Stimulated activated CD4-positive, alpha-beta T cell treated with anti-CD3 and anti-CD28 coated beads, Interleukin-1b, Interleukin-23, amount 100 ng/mL, for 1 hour (primary cell): ENCODE measurements at regions not wholly inside any gene's neighbourhood (a gene's known extent, or its start where the extent isn't known, plus 50 kb on each side); places are given as distances from the start of the nearest gene placed in this dataset.
"Not testable (repeated sequence)": the region's sequence is repeated elsewhere in the genome, so short reads cannot be mapped to it uniquely, and the experiment has no call there.

Source experiments
- DNase-seq, 2 donors: peaks; one replicate each; pipeline ENCODE4 v3.0.0-alpha.2; 2020; ENCODE audit warnings: low read depth in 2 of 2

DNA sequence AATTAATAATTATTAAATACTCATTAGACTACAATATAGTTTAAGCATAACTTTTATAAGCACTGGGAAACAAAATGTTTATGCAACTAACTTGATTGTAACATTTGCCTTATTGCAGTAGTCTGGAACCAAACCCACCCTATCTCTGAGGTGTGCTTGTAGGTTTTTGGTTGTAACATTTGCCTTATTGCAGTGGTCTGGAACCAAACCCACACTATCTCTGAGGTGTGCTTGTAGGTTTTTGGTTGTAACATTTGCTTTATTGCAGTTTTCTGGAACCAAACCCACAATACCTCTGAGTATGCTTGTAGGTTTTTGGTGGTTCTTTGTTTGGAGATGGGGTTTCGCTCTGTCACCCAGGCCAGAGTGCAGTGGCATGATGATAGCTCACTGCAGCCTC is 1376.4 kb upstream of the DEFB115 start:
- DNase-seq, result not testable (repeated sequence)

DNA sequence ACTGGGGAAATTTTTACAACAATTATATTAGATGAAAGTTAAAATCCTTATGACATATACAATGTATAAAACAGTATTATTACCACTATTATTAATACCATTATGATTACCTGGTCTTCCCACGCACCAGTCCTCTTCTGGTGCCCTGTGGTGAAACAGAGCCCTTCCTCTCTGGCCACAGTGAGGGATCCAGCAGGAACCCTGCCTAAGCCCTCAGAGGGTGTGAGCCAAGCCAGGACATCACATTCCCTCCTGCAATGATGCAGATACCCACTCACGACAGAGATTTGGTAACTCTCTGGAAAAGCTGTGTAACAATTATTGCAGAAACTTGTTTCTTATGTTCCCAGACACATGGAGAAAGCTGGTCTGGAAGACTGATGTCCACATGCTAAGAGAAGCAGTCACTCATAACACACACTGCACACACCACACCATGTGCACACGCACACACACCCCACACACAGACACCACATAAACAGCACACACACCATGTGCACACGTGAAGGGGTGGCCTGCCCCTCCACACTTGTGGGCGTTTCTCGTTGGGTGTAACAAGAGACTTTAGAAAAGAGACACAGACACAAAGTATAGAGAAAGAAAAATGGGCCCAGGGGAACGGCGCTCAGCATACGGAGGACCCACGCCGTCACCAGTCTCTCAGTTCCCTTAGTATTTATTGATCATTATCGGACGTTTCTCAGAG is 1373.8 kb upstream of the DEFB115 start:
- DNase-seq, result not testable (repeated sequence)

DNA sequence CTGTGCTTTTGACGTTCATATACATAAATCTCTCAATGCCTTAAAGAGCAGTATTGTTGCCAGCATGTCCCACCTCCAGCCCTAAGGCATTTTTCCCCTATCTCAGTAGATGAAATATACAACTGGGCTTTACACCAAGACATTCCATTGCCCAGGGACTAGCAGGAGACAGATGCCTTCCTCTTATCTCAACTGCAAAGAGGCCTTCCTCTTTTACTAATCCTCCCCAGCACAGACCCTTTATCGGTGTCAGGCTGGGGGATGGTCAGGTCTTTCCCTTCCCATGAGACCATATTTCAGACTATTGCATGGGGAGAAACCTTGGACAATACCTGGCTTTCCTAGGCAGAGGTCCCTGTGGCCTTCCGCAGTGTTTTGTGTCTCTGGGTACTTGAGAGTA is 1373.1 kb upstream of the DEFB115 start:
- not testable (repeated sequence) for DNase-seq

- not testable (repeated sequence) for DNase-seq
These were observed 1371.9 kb upstream of the DEFB115 start for GRCh38 chr20:29885282-29886185.

- not testable (repeated sequence) for DNase-seq
These were observed 1365.9 kb upstream of the DEFB115 start for GRCh38 chr20:29891555-29891954.
